AG04450 (cell line): ENCODE measurements at regions not wholly inside any gene's neighbourhood (a gene's known extent, or its start where the extent isn't known, plus 50 kb on each side); places are given as distances from the start of the nearest gene placed in this dataset.
A peak's percentile ranks its signal among the peaks of the same experiment; 100 is the strongest.

ENCODE experiments used
- CTCF ChIA-PET: fragments of 300-600, 350-600 bp; formaldehyde crosslinking; extraction: SDS; loops from one replicate; lab custom pipeline; 2022; ENCODE audit warnings: antibody characterized with exemption, inconsistent platforms; lab: Charles Lee
- POLR2A ChIA-PET: fragments of 350-600 bp; formaldehyde crosslinking; extraction: SDS; loops from one replicate; lab custom pipeline; 2021; ENCODE audit warnings: antibody characterized with exemption, inconsistent platforms; lab: Yijun Ruan, JAX
- DNase-seq: peaks from one replicate; pipeline ENCODE4 v3.0.0-alpha.2; 2011; ENCODE audit warnings: low read depth, low spot score
- H3K27ac ChIP-seq: one replicate; pipeline ENCODE4 v1.5.1; 2012; ENCODE audit warnings: low read depth, low read length, control low read depth
- H3K27me3 ChIP-seq: one replicate; pipeline ENCODE4 v1.6.0; 2012; ENCODE audit warnings: low read length; ENCODE audit not compliant: control insufficient read depth, insufficient read depth
- H3K4me3 ChIP-seq: 2 replicates; pipeline ENCODE4 v1.5.1; 2011; ENCODE audit warnings: mild to moderate bottlenecking, low read depth, low read length, control low read depth
- H3K9me3 ChIP-seq: 2 replicates; pipeline ENCODE4 v1.5.1; 2012; ENCODE audit warnings: low read length; ENCODE audit not compliant: control insufficient read depth, insufficient read depth
- CTCF ChIP-seq: IDR thresholded peaks from 2 replicates; pipeline ENCODE4 v1.5.1; 2011; ENCODE audit warnings: low read depth, low read length, control low read depth, inconsistent platforms

- no peaks in the 10 kb centered on the region for H3K9me3 ChIP-seq
Measured at GRCh38 chr18:68267583-68267982, 447.3 kb downstream of the TMX3 start.

GRCh38 chr18:68263481-68263880 is 451.4 kb downstream of the TMX3 start:
- no peaks in the 10 kb centered on the region for H3K27me3 ChIP-seq
- ChIA-PET POLR2A (no interaction called here), CTCF (no interaction called here)
- TF ChIP-seq CTCF = no peak
- H3K4me3 ChIP-seq = no peak overlapping the region
- no peak overlapping the region for H3K27ac ChIP-seq
- H3K9me3 ChIP-seq = no peaks in the 10 kb centered on the region
- no peak for DNase-seq

More at GRCh38 chr18:68267583-68267982, 447.3 kb downstream of the TMX3 start:
- H3K27me3 ChIP-seq = no peaks in the 10 kb centered on the region
- no peak overlapping the region for H3K27ac ChIP-seq
- ChIA-PET POLR2A (no interaction called here), CTCF (no interaction called here)
- TF ChIP-seq CTCF = no peak
- peak; percentile 39 for DNase-seq
- H3K4me3 ChIP-seq = no peak overlapping the region

GRCh38 chr18:68262690-68263294 is 452.1 kb downstream of the TMX3 start:
- Histone ChIP-seq H3K4me3 (no peak overlapping the region), H3K27me3 (no peaks in the 10 kb centered on the region), H3K9me3 (no peaks in the 10 kb centered on the region), H3K27ac (no peak overlapping the region)
- ChIA-PET POLR2A (no interaction called here), CTCF (no interaction called here)
- no peak for TF ChIP-seq CTCF
- peak; percentile 23 for DNase-seq

- no peak overlapping the region for H3K27ac ChIP-seq
- no peak overlapping the region for H3K4me3 ChIP-seq
- TF ChIP-seq CTCF = no peak
- no peak for DNase-seq
- no peaks in the 10 kb centered on the region for H3K9me3 ChIP-seq
- no peaks in the 10 kb centered on the region for H3K27me3 ChIP-seq
- ChIA-PET POLR2A (no interaction called here), CTCF (interaction anchor here (0.6 kb wide), 1 partner anchor 248 kb away, joined by 3 read pairs; no protein-coding TSS in a partner anchor)
Measured at GRCh38 chr18:68256418-68257067, 458.4 kb downstream of the TMX3 start.

- H3K27ac ChIP-seq = no peak overlapping the region
- H3K9me3 ChIP-seq = no peaks in the 10 kb centered on the region; the same call in 1 of the 2 replicates
- no peak for DNase-seq
- H3K27me3 ChIP-seq = no peaks in the 10 kb centered on the region
- H3K4me3 ChIP-seq = no peak overlapping the region
- ChIA-PET CTCF (no interaction called here), POLR2A (interaction anchor here (0.7 kb wide), 2 partner anchors 152 to 1000 kb away, joined by 4 read pairs; no protein-coding TSS in a partner anchor)
- TF ChIP-seq CTCF = no peak
Measured at GRCh38 chr18:68244786-68245185, 470.1 kb downstream of the TMX3 start.
